ENCODE measurements at regions not wholly inside any gene's neighbourhood (a gene's known extent, or its start where the extent isn't known, plus 50 kb on each side); places are given as distances from the start of the nearest gene placed in this dataset.
"Not testable (repeated sequence)": the region's sequence is repeated elsewhere in the genome, so short reads cannot be mapped to it uniquely, and the experiment has no call there.

DNA sequence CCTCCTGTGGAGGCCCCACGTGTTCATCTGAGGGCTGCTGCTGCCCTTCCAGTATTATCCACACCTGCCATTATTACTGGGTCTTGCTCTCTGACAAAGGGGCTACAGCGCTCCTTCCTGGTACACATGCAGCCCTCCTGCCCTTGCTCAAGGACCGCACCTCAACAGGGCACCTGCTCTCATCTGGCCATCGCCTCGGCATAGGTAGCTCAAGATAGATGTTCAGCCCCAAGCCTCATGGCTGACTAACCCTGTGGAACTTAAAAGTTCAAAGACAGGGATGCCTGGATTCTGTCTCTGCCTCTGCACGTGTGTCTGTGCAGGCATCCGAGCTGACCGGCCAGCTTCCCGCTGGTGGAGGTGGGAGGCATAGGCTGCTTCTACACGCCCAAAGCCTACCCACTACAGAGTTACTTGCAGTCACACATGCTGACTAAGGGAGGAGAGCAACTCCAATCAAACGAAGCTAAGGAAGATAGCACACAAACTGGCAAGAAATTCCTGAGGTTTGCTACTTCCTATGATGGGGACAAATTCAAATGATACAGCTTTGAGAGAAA is 152.5 kb upstream of the ATP10A start:
- no peak for DNase-seq

DNA sequence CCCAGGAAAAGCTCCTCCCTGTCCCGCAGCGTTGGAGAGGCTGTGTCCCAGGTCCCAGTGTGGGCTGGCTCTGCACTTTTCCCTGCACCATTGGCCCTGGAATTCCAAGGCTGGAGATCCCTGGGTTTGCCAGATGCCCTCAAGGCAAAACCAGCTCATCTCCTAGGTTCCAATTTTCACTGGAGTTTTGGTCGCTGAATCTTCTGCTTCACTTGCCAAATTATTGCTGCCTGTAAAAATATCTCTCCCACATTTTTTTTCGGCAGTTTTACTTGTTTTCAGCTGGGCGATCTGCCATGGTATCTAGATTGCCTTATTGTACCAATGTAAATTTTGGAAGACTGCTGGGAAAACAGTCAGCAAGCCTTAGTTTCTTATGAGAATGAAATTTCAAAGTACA is 150.9 kb upstream of the ATP10A start:
- DNase-seq = no peak

- DNase-seq = no peak
Observed at GRCh38 chr15:26011916-26012315, 148.8 kb upstream of the ATP10A start.

DNA sequence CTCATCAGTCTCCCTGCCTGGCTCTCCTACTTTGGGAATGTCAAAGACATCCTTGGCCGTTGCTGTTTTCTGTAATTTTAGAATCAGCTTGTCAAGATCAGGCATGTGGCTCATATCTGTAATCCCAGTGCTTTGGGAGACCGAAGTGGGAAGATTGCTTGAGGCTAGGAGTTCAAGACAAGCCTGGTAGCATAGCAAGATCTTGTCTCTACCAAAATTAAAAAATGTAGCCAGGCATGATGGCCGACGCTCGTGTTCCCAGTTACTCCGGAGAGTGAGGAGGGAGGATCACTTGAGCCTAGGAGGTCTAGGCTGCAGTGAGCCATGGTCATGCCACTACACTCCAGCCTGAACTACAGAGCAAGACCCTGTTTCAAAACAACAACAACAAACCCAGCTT is 144.0 kb upstream of the ATP10A start:
- DNase-seq = no peak

GRCh38 chr15:26001201-26001600 is 138.1 kb upstream of the ATP10A start:
- DNase-seq = no peak

DNA sequence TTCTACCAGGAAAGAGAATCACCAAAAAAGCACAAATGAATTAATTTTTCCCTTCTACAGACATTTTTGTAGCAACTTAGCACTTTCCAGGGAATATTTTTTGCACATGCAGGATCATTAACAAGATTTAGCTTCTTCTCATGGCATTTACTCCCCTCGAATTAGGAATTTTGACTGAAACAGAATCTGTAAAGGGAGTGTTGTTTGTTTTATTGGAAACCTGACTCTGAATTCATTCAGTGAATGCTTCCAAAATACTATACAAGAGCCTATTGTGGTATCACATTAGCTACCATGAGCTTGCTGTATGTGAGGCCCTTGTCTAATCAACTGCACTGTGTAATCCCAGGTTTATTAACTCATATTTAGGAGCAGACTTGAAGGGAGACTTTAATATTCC is 130.4 kb upstream of the ATP10A start:
- no peak for DNase-seq

DNA sequence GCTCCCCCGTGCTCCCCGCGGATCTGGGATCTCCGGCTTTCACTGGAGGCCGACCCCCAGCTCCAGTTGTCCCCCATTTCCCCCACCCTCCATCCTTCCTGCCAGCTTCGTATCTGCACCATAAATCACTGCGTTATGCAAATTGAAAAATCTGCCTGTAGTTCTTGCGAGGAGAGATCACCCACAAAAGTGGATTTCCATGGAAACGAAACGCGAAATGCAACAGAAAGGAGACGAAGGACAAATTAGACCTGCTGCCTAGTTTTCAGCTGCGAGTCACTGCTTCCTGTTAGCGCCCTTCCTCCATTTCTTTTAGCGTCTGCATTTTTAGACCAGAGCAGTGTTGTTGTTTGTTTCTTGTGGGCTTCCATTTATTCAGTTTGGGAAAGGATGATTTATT is 127.1 kb upstream of the ATP10A start:
- no peak for DNase-seq

DNA sequence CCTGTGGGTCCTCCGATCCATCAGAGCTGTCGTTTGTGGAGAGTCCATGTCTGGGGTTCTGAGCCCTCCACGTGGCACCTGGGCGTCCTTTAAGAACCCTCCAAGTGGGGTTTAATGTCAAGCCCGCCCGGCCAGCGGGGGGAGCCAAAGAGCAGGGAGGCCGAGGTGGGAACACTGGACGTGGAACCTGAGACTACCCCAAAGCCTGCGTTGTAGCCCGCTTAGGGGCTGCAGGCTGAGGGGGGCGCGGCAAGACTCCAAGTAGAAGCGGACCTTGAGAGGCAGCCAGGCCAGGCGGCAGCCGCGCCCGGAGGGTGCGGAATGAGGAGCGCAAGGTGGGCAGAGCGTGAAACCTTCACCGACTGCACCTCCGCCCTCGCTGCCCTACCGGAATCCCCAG is 126.2 kb upstream of the ATP10A start:
- no peak for DNase-seq

- not testable (repeated sequence) for DNase-seq
Observed at GRCh38 chr15:25988716-25989115, 125.6 kb upstream of the ATP10A start.

DNA sequence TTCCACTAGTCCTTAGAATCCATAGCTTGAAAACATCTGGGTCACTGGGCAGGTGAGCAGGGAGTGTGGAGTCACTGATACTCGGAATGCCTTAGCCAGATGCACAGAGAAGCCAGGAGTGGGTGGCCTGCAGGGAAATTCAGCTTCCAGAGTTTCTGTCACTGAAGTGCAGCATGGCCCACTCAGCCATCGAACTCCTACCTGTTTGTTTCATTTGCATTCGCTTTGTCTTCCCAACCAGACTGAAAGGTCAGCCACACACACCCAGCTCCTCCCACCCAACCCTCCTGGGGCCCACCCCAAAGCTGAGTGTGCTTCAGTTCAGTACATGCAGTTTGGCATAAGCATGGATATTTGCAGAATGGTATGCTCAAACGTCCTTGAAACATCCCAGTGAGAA is 124.5 kb upstream of the ATP10A start:
- DNase-seq = no peak

GRCh38 chr15:25985165-25985564 is 122.0 kb upstream of the ATP10A start:
- no peak for DNase-seq

- no peak for DNase-seq
Observed at GRCh38 chr15:25982736-25983135, 119.6 kb upstream of the ATP10A start.

GRCh38 chr15:25981114-25981513 is 118.0 kb upstream of the ATP10A start:
- DNase-seq = no peak

GRCh38 chr15:25972141-25972675 is 109.1 kb upstream of the ATP10A start:
- DNase-seq = no peak

- DNase-seq = no peak
Observed at GRCh38 chr15:25971053-25971452, 107.9 kb upstream of the ATP10A start.

DNA sequence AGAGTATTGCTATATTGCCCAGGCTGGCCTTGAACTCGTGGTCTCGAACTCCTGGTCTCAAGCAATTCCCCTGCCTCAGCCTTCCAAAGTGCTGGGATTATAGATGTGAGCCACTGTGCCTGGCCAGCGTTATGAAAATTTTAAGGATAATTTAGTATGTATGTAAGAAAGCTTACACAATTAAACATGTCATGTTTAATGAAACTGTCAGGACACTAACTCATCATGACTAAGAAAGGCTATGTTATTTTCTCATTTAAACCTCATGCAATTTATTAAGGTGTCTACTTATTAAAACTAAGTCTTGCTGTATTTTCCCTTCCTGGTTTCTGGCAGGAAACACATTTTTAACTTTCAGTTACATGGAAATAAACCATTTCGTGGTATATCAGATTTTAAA is 106.8 kb upstream of the ATP10A start:
- no peak for DNase-seq

DNA sequence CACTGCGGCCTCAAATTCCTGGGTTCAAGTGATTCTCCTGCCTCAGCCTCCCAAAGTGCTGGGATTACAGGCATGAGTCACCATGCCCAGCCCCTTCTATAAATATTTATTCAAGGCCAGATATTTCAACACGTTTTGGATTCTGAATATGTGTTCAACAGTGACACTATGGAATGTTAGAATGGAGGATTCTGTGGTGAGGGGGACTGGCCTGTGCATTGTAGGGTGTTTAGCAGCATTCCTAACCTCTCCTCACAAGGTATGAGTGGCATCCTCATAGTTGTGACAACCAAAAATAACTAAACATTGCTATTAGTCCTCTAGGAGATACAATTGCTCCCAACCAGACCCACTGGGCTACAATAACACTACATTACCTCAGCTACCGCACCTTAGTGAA is 104.0 kb upstream of the ATP10A start:
- no peak for DNase-seq

- no peak for DNase-seq
Observed at GRCh38 chr15:25965326-25965725, 102.2 kb upstream of the ATP10A start.

- DNase-seq = no peak
Observed at GRCh38 chr15:25960273-25960672, 97.1 kb upstream of the ATP10A start.

DNA sequence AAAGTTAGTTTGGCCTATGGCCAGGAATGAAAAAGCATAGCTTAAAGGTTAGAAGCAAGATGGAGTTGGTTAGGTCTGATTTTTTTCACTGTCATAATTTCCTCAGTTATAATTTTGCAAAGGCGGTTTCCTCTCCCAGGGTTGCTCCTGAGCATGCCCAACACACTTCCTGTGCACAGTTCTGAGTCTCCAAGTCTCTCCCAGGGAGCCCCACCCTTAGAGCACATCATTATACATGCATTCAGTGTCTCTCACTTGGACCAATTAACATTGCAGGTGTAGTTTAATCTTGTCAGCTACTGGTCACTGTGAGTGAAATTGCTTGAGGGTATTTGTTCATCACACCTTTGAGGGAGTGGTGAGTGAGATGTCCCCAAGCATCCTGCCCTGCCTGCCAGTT is 96.0 kb upstream of the ATP10A start:
- no peak for DNase-seq

GRCh38 chr15:25955628-25956027 is 92.5 kb upstream of the ATP10A start:
- no peak for DNase-seq

DNA sequence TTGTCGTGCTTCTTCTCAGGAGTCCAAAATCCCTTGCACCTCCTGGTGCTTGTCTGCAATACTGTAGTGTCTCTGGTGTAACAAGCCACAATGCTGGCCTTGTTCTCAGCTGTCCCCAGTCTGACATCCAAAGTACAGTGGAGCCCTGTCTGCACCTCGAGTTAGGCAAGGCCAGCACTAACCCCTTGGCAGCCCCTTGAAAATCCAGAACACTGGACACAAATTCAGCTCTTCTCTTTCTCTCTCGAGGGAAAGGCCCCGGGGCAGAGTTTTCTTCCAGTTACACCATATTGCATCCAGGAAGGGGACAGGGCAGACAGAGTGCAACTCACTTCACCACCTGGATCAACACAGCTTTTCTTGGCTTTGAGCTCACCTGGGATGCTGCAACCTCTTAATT is 91.3 kb upstream of the ATP10A start:
- no peak for DNase-seq

DNA sequence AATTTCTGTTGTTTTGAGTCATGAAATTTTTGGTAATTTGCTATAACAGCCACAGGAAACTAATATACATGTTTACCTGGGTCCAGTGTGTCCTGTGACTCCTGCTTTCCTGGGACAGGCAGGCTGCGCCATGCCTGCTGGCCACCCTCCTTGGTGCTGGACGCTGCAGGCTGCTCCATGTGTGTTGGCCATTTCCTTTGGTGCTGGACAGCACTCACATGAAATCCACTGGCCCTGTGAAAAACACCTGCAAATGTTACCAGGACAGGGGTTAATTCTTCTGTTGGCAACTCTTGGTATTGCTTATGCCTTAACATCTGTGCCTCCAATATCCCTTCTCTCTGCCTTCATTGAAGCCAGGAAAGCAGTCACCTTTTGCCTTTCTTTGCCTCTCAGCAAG is 86.9 kb upstream of the ATP10A start:
- no peak for DNase-seq

GRCh38 chr15:25947323-25948314 is 84.5 kb upstream of the ATP10A start:
- no peak for DNase-seq
